Adrenal gland (tissue), 9 donors: ENCODE measurements at regions not wholly inside any gene's neighbourhood (a gene's known extent, or its start where the extent isn't known, plus 50 kb on each side); places are given as distances from the start of the nearest gene placed in this dataset.

ENCODE experiments used
- DNase-seq, 7 donors: peaks; one replicate each; pipeline ENCODE4 v3.0.0-alpha.2; 2019 to 2020
- H3K27ac ChIP-seq, 5 donors: fragments of 200-600 bp; sonication (generic) in 4 of 5; 1 replicate in 3 of 5; 2 replicates in 2 of 5; pipeline versions ENCODE4 v1.5.1 to v1.8.0; 2016 to 2020; ENCODE audit warnings: mild to moderate bottlenecking in 1 of 5
- H3K27me3 ChIP-seq: fragments of 200-600 bp; 2 replicates; pipeline ENCODE4 v1.8.0; 2021
- H3K36me3 ChIP-seq, 2 donors: fragments of 200-600 bp; replicated peaks in 1 of 2; 1 replicate in 1 of 2; 2 replicates in 1 of 2; pipeline versions ENCODE4 v1.5.1 to v1.8.0; 2018 to 2022
- H3K4me1 ChIP-seq, 2 donors: fragments of 200-600 bp; replicated peaks in 1 of 2; 1 replicate in 1 of 2; 2 replicates in 1 of 2; pipeline versions ENCODE4 v1.5.1 to v1.8.0; 2018 to 2021
- H3K4me3 ChIP-seq, 4 donors: fragments of 200-600 bp; sonication (generic) in 3 of 4; one replicate each; pipeline ENCODE4 v1.5.1; 2016 to 2018
- H3K9me3 ChIP-seq, 3 donors: fragments of 200-600 bp; sonication (generic) in 1 of 3; replicated peaks in 1 of 3; 1 replicate in 2 of 3; 2 replicates in 1 of 3; pipeline versions ENCODE4 v1.5.1 to v1.8.0; 2016 to 2021
- CTCF ChIP-seq, 6 experiments: fragments of 450-650 bp in 4 of 6; fragments of 200-600 bp in 2 of 6; sonication (generic) in 1 of 6; IDR thresholded peaks; 1 replicate in 5 of 6; 2 replicates in 1 of 6; pipeline versions ENCODE4 v1.5.1 to v1.8.0; 2016 to 2021; ENCODE audit warnings: antibody characterized with exemption in 6 of 6, mild to moderate bottlenecking in 2 of 6, moderate library complexity in 1 of 6
- POLR2A ChIP-seq, 2 donors: fragments of 450-650 bp; IDR thresholded peaks; one replicate each; pipeline ENCODE4 v1.6.1; 2017; ENCODE audit warnings: antibody characterized with exemption in 2 of 2, mild to moderate bottlenecking in 2 of 2, moderate library complexity in 1 of 2
- WGBS, 4 donors: extraction: QIAGEN DNeasy Blood & Tissue Kit in 2 of 4; methylation state at CpG; one replicate each; pipeline versions ENCODE4 v1.1.5 to v1.1.7; 2013 to 2017; 5-methylcytosine and 5-hydroxymethylcytosine counted together
- intact Hi-C, 2 donors: fragments of 100-400 bp; cut with DNase I; formaldehyde crosslinking; loops; one replicate each; pipeline versions ENCODE4 v1.14.1 to v1.15.0; 2022 to 2023
- donor health status: healthy with polysubstance abuse.
- donor health status: Bipolar disorder and iron deficiency.
- donor health status: DM: yes; HTN: yes; CAD: no.
- donor health status: DM: no; HTN: no; CAD: no.
- donor health status: DM: no; HTN: no; CAD: no.

- WGBS, 4 donors = 85 to 88% (median 86%) methylated on average over 5 of the region's 5 CpGs
- no peaks in the 10 kb centered on the region for H3K36me3 ChIP-seq
- intact Hi-C loops = no loop called here
- DNase-seq = no peak
- no peaks in the 10 kb centered on the region for H3K27me3 ChIP-seq
- no peaks in the 10 kb centered on the region for H3K9me3 ChIP-seq
- H3K4me1 ChIP-seq = no peaks in the 10 kb centered on the region
- TF ChIP-seq POLR2A (IDR thresholded peaks at IDR 0.05) = no peak
- no peak for TF ChIP-seq CTCF (IDR thresholded peaks at IDR 0.05)
- H3K4me3 ChIP-seq = no peak overlapping the region
- no peak overlapping the region for H3K27ac ChIP-seq
Observed at GRCh38 chr7:68512466-68512865, 1085.8 kb upstream of the AUTS2 start.

GRCh38 chr7:68518060-68518459 lies 1080.2 kb upstream of the AUTS2 start:
- DNase-seq = no peak
- intact Hi-C loops = no loop called here
- Histone ChIP-seq H3K4me3 (no peak overlapping the region), H3K36me3 (no peaks in the 10 kb centered on the region), H3K4me1 (no peaks in the 10 kb centered on the region), H3K9me3 (no peaks in the 10 kb centered on the region), H3K27ac (no peak overlapping the region), H3K27me3 (no peaks in the 10 kb centered on the region)
- TF ChIP-seq CTCF (IDR thresholded peaks at IDR 0.05) (no peak), POLR2A (IDR thresholded peaks at IDR 0.05) (no peak)
- 93 to 96% (median 95%) methylated on average over 4 of the region's 4 CpGs for WGBS, 4 donors

GRCh38 chr7:68524126-68524525 lies 1074.1 kb upstream of the AUTS2 start:
- intact Hi-C loops = no loop called here

GRCh38 chr7:68529221-68529620 lies 1069.1 kb upstream of the AUTS2 start:
- TF ChIP-seq CTCF (IDR thresholded peaks at IDR 0.05) (no peak), POLR2A (IDR thresholded peaks at IDR 0.05) (no peak)
- Histone ChIP-seq H3K4me1 (no peaks in the 10 kb centered on the region), H3K27ac (no peak overlapping the region), H3K4me3 (no peak overlapping the region), H3K9me3 (no peaks in the 10 kb centered on the region), H3K27me3 (no peaks in the 10 kb centered on the region), H3K36me3 (no peaks in the 10 kb centered on the region)
- intact Hi-C loops = no loop called here
- no peak for DNase-seq
- whole genome bisulfite sequencing, 4 donors = 83 to 92% (median 88%) methylated on average over 4 of the region's 4 CpGs

More at GRCh38 chr7:68524126-68524525, 1074.1 kb upstream of the AUTS2 start:
- no peak for DNase-seq
- Histone ChIP-seq H3K27ac (no peak overlapping the region), H3K4me3 (no peak overlapping the region), H3K9me3 (no peaks in the 10 kb centered on the region), H3K36me3 (no peaks in the 10 kb centered on the region), H3K4me1 (no peaks in the 10 kb centered on the region), H3K27me3 (no peaks in the 10 kb centered on the region)
- 80 to 84% (median 82%) methylated on average over 3 of the region's 3 CpGs for WGBS, 4 donors
- TF ChIP-seq POLR2A (IDR thresholded peaks at IDR 0.05) = no peak
- no peak for TF ChIP-seq CTCF (IDR thresholded peaks at IDR 0.05)
